HG03108 (cell line): ENCODE measurements at regions not wholly inside any gene's neighbourhood (a gene's known extent, or its start where the extent isn't known, plus 50 kb on each side); places are given as distances from the start of the nearest gene placed in this dataset.

Source experiments
- ATAC-seq: cut with Tn5 transposase; IDR thresholded peaks from one replicate; pipeline ENCODE4 v1.9.1; 2021; ENCODE audit warnings: moderate library complexity; ENCODE audit not compliant: unreplicated experiment

DNA sequence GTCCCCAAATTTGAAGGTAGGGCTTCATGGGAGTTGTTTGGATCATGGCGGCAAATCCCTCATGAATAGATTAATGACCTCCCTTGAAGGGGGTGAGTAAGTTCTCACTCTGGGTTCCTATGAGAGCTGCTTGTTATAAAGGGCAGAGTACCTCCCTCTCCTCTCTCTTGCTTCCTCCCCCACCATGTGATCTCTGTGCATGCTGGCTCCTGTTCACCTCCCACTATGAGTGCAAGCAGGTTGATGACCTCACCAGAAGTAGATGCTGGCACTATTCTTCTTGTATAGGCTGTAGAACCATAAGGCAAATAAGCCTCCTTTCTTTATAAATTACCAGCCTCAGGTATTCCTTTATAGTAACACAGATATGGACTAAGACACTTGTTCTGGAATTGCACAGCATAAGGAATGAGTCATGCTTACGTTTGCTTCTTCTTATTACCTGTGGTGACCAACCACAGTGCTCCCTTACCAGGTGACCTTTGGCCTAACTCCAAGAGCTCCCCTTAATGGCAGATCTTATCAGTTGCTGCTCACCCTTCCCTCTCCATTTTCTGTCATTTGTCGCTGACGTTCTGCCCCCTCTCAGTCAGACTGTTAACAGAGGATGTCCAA, 559.5 kb upstream of the GCFC2 start:
- ATAC-seq = no peak

DNA sequence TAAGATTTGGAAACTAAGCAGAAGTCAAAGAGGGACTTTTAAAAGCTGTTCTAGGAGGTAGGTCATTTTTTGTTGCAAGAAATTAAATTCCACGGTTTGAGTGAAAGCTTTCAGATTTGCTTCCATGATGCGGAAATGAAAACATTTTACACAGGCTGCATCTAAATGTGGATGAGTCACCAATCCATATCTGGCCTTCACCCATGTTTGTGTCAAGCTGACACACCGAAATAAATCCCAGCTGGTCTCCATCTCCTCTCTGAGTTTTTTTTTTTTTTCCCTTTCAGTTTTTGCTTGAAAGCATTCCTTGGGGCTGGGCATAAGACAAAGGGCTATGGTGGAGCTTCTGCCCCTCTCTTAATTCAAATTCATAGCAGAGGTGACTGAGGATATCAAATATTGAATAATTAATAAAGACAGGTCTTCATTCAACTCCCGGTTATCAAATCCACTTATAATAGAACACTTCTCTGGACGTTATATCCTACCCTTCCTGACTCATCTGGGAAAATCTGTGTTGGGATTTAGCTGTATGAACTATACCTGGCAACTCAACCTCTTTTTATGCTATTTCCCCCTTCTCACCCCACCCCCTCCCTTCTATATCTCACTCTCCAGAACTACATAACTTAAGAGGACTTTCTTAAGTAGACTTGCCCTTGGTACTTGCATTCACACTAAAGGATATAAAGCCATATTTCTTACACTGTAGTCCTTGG, 558.3 kb upstream of the GCFC2 start:
- no peak for ATAC-seq

DNA sequence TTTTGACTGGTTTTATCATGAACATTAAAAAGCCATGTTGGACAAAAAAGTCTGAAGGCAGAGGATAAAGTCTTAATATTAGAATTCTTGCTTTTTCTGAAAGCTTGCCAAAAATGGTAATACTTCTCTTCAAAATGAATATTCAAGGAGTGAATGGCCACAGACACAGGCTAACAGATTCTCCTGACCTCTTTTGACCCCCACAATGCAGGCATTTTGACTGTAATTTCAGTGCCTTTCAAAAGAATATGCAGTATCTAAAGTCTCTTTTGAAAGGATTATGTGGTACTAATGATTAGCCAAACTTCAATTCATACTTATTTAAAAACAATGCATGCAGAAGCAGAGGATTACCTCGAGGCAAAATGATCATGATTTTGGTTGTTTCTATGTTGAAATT, 557.8 kb upstream of the GCFC2 start:
- ATAC-seq = no peak

DNA sequence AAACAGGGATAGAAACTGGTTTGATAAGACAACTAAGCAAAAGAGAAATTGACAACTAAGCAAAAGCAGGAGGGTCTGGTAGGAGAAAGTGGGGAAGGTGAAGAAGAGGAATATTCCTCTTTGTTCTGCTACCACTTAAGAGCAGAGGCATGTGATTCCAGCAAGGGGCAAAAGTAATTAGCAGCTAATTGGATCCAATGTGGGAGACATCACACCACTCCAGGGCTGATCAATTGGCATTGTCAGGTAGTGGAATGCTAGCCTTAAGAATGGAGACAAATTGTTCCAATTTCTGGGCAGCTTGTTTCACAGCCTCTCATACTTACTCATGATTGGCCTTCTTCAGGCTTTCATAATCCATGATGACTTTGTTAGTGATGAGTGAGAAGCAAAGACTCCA, 547.1 kb upstream of the GCFC2 start:
- ATAC-seq = no peak

DNA sequence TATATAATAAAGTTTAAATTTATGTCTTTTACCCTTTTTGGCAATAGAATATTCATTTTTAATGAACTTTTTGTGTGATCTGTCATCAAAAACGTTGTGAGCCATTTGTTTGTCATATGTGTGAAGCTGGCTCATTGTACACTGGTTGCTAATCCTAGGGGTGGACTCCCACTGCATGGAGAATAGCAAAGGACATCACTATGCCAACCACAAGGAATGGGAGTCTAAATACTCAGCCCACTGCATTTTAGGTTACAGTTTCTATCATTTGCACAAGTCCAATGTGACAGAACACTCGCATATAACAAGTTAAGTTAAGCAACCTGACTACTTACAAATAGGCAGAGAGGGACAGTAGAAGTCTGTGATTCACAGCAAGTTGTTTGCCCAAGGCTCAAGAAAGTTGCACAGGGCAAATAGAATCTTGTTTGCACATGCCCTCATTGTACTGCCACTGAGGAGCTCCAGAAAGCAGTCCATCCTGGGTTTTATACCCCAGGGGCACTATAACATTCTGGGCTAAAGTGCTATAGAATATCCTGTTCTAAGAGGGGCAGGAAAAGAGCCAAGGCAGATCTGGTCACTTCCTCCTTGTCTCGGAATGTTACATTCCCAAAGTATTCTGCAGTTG, 545.9 kb upstream of the GCFC2 start:
- no peak for ATAC-seq

DNA sequence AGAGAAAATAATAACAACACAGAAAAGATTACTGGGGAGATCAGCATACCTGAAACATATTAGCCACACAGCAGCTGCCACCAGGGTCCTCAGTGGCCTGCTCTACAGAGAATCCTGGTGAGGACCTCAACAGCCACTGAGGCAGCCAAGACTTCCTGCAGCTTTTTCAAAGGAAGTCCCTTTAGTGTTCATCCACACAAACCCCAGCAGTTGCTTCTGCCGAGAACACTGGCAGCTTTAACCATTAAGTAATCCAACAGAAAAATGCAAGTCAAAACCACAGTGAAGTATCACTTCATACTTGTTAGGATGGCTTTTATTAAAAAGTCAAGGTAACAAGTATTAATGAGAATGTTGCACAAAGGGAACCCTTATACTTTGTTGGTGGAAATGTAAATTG, 542.0 kb upstream of the GCFC2 start:
- no peak for ATAC-seq

DNA sequence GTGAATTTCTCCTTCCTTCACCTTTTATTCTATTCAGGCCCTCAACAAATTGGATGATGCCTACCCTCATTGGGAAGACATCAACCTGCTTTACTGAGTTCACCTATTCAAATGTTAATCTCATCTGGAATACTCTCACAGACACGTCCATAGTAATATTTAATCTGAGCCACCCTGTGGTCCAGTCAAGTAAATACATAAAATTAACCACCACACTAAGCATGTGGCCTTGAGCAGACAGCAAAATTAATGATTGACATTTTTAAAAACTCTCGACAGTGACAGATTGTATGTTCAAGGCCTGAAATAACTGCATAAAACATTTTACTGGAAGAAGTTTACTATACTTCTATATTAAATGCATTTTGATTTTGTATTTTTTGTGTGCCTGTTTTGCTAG, 540.6 kb upstream of the GCFC2 start:
- no peak for ATAC-seq

DNA sequence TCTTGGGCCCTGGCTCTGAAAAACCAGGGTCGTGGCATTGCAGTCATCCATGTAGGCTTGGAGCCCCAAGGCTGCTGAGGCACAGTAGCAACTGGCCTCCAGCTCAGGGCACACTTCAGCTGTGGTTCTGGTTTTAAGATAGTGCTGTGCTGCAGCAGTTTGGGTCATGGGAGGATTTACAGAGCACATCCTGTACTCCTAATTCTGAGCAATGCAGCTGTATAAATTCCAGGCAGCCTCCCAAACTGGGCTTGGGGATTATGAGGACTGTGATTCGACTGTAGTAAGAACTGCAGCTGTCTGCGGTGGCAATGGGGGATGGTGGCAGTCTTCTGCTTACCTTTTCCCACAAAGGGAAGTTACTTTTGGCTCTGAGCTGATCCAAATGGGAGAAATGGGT, 536.3 kb upstream of the GCFC2 start:
- no peak for ATAC-seq

DNA sequence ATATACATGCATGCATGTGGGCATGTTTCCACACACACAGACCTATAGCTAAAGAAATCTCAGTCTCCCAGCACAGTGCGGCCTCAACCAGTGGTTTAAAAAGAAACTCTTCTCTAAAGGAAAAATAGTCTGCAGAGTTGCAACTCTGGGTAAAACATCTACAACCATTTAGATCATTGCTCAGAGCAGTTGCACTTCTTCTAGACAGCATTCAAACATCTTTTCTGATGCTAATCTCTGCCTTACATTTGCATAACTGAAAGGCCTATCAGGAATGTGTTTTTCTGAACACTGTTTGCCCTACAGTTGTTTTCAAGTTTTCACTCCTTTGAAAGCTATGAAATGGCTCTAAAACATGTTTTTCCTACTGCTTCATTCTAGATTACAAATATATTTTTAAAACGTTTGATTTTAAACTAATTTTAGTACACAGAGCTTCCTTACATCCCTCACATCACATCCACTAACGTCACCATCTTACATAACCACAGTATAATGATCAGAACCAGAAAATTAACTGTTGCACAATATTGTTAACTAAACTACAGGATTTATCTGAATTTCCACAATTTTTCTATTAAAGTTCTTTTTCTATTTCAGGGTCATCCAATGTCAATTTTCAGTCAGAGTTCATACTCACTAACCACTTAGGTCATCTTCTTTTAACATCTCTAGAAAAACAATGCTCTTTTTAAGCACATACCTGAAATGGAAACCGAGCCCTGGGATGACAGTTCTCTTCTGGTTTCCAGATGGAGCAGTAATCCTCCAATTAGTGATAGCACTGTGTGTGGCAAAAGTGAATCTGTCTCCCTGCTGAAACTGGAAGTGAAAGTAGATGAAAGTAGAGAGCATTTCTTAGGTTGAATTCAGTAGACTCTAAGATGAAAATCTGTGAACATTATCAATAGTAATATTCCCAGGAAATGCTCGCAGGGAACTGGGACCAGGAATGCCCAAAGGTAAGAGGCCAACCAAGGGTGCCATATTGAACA, 501.6 kb upstream of the GCFC2 start:
- ATAC-seq = no peak

DNA sequence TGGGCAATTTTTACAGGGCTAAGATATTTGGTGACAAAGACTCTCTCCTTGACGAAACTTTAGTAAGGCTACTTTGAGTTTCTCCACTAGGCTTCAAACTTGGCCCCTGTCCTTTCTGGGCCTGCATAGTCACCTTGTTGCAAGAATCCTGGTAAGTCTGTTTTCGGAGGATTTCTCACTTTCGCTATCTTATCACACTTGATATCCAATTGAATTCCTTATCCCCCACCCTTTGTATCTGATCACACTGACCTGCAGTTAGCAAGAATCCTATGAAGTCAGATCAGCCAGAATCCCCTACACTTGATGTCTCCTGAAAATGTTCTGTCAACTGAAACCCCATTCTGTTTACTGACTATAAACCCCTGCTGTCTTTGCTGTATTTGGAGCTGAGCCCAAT, 499.8 kb upstream of the GCFC2 start:
- ATAC-seq = no peak

DNA sequence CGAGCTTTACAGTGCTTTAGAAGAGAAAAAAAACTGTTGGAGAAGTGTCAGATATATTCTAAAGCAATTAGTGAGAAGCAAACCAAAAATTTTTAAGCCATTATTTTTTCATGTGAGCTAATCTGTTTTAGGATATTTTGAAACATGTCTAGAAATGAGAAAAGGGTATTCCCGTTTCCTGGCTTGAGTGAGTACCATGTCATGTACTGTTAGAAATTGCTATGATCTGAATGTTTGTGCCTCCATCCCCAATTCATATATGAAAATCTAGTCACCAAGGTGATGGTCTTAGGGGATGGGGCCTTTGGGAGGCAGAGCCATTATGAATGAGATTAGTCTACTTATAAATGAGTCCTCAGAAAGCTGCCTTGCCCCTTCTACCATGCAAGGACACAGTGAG, 493.3 kb upstream of the GCFC2 start:
- no peak for ATAC-seq

DNA sequence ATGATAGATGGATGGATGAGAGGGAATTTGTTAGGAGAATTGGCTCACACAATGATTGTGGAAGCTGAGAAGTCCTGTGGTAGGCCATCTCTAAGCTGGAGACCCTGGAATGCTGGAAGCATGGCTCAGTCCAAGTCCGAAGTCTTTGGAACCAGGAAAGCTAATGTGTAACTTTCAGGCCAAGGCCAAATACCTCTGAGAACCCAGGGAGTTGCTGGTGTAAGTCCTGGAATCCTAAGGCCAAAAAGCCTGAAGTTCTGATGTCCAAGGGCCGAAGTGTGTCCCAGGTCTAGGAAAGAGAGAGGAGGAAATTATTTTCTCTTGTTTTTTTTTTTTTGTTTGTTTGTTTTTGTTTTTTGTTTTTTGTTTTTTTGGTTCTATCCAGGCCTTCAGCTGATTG, 492.2 kb upstream of the GCFC2 start:
- ATAC-seq = no peak

DNA sequence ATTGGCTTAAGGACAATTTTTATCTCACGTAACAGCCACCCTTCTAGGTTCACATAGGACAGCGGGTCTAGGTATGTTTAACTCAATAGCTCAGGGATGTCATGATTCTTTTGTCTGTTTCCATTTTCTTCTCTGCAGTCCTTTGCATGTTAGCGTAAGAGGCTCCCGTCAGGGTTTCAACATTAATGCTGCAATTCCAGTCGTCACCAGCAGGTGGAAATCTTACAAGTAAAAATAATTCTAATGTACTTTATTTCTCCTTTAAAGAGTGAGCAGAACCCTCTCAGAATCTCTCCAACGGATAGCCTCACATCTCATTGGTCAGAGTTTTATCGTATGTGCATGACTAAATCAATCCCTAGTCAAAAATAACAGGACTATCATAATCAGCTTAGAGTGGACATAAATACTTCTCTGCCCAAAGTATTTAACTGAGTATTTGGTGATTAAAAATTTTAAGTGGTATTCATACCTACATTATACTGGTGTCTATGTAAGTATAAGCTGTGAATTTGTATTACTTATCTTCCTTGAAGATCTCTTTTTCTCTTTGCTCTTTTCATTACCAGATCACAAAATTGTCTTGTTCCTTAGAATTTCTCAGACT, 487.2 kb upstream of the GCFC2 start:
- no peak for ATAC-seq

DNA sequence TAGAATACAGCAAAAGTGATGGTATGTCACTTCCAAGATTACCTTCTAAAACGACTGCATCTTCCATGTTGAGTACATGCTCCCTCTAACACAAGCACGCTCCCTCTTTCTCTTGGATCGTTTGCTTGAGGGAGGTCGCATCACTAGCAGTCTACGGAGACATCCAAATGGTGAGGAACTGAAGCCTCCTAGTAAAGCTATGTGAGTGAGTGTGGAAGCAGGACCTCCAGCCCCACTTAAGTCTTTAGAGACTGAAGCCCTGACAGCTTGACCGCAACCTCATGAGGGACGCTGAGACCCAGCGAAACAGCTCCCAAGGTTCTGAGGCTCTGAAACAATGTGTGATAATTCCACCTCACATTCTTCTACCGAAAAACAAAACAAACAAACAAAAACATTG, 486.7 kb upstream of the GCFC2 start:
- ATAC-seq = no peak

DNA sequence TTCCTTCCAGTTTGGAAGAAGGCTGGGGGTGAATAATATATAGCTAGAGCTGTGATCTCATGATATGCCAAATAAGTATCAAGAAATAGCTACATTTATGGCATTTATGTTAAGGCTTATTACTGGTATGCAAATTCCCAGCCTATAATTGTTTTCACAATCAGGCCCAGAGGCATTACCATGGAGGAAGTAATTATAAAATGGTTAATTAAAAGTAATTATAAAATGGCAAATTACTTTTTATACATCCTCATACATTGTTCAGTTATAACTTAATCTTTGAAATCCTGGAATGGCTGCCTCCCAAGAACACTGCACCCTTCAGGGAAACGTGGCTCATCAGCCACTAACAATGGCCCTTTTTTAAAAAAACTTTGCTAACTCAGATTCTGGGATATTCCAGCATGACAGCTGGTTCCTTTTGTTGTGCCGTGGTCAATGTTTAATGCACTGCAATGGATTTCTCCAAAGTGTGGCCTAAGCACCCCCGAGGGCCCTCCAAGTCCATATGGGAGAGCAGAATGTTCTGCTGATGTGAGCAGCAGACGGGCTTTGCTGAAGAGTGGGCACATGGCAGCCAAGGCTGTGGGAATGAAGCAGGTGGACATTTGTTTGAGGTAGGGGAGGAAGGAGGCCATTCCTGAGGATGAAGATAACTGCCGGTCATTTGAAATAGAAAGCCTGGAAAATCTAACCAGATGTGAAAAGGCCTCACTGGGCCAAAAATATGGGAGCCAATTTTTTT, 483.5 kb upstream of the GCFC2 start:
- no peak for ATAC-seq

DNA sequence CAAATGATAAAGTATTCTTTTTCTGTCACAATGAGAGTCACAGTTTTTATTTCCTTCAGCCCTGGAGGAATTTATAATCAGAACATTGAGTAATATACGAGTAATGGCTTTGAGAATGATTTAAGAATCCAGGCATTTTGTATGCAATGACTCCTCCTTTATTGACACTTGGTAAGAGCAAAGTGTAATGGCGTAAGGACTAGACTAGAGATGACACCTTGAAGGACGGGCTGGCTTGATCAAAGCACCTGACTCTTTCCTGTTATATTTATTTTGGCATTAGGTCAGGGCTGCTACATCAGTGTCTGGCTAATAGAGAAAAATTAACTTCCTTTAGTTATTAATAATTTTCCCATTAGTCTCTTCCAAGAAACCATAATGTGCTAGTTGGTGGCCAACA, 482.4 kb upstream of the GCFC2 start:
- ATAC-seq = no peak

DNA sequence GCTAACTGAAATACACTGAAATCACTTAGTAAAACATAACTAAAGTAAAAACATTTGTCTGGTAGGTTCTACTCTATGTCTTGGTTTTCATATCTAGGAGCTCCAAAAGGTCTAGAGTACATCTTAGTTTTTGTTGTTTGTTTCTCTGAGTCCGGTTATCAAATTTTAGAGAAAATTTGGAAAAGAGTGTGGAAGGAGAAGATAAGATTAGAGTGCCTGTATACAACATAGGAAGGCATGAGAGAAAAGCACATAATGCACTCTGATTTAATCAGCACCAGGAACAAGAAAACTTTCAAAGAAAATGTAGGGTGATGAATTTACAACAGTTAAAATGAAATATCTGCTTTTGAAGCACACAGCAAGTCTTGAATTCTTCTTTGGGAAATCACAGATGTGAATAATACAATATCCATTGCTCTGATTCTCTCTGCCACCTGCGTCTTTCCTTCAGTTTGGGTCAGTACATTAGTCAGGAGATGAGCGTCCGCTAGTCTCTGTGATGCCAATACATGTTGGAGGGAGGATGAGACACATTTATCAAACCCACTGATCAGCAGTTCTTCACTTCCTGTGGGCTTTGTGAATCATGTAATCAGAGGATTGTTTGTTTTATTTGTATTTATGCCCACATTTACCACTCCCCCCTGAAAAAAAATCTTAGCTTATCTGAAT, 477.8 kb upstream of the GCFC2 start:
- ATAC-seq = no peak

DNA sequence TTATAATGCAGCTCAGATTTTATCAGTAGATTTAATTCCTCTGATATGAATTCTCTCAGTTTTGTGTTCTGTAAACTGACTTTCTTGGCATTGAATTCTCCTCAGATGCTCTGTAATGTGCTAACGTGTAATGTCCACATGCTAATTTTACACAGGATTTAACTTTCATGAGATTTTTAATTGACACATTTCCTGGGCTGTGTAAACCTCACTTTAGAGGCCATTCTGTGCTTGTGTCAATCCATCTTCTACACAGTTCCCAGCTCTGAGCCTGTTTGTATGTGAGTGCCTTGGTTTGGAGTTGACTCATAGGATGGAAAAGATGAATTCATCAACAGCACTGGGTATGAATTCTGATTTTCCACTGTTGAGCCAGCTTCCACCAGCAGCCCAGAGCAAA, 476.7 kb upstream of the GCFC2 start:
- no peak for ATAC-seq

DNA sequence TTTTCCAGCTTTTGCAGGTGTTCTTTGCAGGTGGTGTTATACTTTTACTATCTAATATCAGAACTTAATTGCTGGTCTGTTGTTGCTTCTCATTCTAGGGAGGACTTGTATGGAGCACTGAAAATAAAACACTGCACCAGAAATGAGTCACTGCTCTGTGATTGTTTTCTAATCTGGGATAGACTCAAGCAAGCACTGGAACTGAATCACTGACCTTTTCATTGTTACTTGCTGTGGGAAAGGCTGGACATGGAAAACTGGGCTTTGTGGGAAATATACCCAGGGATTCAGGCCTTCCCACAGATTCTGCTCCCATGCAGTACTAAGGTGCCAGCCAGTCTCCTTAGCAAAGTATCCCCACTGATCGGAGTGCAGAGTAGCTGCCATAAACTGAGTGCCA, 470.0 kb upstream of the GCFC2 start:
- ATAC-seq = no peak

DNA sequence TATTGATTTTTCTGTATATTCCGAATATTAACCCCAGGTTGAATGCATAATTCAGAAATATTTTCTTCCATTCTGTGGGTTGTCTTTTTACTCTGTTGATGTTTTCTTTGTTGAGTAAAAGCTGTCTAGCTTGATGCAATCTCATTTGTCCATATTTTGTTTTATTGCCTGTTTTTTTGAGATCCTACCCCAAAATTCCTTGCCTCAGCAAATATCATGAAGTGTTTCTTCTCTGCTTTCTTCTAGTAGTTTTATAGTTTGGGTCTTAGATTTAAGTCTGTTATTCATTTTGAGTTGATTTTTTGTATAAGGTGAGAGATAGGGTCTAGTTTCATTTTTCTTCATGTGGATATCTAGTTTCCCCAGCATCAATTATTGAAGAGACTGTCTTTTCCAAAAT, 467.9 kb upstream of the GCFC2 start:
- no peak for ATAC-seq
